ENCODE measurements at regions not wholly inside any gene's neighbourhood (a gene's known extent, or its start where the extent isn't known, plus 50 kb on each side); places are given as distances from the start of the nearest gene placed in this dataset.

DNA sequence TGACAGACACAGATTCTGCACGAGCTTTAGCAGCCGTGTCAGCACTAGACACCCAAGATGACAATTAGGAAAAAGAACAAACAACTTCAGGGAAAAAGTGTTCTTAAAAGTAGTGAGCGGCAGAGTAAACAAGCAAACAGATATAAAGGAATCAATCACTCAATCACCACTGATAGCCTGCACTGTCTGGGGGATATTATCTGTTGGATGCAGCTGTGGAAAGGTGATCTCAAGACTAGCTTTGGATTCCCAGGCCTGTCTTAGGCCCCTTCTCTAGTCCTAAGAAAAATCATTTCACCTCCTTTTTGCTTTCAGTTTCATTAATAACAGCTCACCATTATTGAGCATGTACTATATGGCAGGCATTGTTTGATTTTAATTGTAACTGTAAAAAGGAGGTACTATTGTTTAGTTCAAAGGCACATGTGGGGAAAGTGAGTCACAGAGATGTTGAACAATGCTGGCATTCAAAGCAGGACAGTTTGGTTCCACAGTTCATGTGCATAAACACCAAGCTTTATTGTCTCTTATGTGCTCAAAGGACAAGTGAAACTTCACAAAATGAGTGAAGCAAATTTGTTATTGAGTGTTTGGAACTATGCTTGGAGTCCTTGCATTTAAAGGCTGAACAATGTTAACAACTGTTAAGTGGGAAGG, 147.3 kb upstream of the TCF4 start:
- TF ChIP-seq, protein P1, sequence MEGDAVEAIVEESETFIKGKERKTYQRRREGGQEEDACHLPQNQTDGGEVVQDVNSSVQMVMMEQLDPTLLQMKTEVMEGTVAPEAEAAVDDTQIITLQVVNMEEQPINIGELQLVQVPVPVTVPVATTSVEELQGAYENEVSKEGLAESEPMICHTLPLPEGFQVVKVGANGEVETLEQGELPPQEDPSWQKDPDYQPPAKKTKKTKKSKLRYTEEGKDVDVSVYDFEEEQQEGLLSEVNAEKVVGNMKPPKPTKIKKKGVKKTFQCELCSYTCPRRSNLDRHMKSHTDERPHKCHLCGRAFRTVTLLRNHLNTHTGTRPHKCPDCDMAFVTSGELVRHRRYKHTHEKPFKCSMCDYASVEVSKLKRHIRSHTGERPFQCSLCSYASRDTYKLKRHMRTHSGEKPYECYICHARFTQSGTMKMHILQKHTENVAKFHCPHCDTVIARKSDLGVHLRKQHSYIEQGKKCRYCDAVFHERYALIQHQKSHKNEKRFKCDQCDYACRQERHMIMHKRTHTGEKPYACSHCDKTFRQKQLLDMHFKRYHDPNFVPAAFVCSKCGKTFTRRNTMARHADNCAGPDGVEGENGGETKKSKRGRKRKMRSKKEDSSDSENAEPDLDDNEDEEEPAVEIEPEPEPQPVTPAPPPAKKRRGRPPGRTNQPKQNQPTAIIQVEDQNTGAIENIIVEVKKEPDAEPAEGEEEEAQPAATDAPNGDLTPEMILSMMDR (IDR thresholded peaks at IDR 0.05 in 4 of 5, conservative IDR thresholded peaks at IDR 0.05 in 1 of 5) = no peak
- no peak for TF ChIP-seq POLR2A (IDR thresholded peaks at IDR 0.05)

Data from gastrocnemius medialis (tissue), 4 donors.